NCI-H774 (cell line): ENCODE measurements at regions not wholly inside any gene's neighbourhood (a gene's known extent, or its start where the extent isn't known, plus 50 kb on each side); places are given as distances from the start of the nearest gene placed in this dataset.
"Not testable (repeated sequence)": the region's sequence is repeated elsewhere in the genome, so short reads cannot be mapped to it uniquely, and the experiment has no call there.

Source experiments
- DNase-seq: peaks from one replicate; lab custom pipeline; 2025; lab: John Stamatoyannopoulos, UW

DNA sequence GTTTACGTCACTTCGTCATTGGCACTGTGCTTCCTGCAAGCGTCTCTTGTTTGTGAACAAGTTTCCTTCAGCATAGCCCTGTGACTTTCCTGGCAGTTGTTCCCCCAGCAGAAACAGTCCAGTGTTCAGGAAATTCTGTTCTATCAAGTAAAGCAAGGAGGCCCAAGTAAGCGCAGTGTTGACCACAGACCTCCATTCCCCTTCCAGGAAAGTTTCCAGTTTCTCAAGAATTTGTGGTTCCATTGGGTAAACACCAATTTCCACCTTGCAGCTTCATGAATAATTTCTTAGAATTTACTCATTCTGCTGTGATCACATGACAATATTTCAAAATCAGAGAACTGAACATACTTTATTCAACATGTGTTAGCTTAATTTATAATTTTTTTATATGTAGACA, 88.5 kb upstream of the ETV3 start:
- DNase-seq = no peak

DNA sequence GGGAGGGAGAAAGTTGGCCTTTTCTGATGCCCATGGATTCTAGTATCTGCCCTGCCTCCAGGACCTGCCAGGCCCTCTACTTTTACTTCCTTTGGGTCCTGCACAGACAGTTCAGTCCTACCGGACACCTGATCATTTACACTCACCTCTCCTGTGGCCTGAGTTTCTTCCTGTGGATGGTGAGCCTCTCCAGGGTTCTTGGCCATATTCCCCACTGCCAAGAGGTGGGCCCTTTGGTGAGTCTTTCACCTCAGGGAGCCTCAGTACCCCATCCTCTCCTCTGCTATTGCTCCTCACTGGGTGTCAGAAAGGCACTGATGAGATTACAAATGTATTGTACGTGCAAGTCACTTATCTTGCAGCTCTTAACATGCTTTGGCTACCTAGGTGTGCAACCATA, 81.4 kb upstream of the ETV3 start:
- no peak for DNase-seq

DNA sequence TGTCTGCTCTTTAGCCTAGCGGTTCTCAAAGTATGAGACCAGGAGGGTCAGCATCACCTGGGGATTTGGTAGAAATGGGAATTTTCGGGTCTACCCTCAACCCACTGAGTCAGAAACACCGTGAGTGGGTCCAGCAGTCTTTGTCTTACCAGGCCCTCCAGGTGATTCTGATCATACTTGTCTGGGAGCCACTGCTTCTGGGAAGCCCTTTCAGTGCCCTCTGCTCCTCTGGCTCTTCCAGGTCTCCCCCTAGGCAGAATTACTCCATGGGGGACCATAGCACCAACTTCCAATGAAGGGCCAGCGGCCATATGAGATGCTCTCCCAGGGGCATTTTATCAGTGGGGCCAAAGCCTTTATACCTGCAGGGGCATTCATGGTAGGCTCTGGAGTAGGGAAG, 81.0 kb upstream of the ETV3 start:
- DNase-seq = no peak

DNA sequence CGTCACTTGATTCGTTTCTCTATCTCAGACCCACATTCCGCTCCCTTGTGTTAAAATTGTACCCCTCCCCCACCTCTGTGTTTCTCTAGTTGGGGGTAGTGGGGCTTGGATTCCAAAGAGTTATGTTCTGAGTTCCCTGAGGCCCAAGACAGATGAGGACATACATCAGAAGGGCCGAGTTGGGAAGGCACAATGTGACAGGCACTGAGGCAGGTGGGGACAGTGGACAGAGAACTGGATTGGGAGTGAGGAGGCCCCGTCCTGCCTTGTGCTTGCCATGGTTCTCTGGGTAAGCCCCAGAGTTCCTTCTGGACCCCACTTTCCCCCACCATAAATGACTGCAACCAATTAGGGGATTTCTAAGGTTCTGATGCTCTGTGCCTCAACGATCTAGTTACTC, 80.5 kb upstream of the ETV3 start:
- DNase-seq = no peak

DNA sequence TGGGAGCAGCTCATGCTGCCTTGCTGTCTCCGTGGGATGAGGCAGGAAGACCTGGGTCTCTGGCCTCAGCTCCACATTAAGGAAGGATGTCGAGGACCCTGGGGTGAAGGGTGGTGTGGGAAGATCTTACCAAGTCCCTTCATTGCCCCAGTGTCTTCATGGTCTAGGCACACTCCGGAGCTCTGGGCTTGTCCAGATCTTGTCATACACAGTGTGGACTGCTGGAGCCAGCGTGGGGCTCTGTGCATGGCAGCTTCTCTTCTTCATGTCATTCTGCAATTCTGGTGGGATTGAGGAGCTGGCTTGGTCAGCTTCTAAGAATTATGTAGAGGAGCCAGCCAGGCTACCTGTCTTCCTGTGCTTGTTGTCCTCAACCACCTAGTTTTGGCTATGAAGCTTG, 79.3 kb upstream of the ETV3 start:
- DNase-seq = no peak

DNA sequence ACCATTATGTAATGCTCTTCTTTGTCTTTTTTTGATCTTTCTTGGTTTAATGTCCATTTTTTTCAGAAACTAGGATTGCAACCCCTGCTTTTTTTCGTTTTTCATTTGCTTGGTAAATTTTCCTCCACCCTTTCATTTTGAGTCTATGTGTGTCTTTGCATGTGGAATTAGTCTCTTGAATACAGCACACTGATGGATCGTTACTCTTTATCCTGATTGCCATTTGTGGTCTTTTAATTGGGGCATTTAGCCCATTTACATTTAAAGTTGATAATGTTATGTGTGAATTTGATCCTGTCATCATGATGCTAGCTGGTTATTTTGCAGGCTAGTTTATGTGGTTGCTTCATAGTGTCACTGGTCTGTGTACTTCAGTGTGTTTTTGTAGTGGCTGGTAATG, 75.6 kb upstream of the ETV3 start:
- DNase-seq = no peak

DNA sequence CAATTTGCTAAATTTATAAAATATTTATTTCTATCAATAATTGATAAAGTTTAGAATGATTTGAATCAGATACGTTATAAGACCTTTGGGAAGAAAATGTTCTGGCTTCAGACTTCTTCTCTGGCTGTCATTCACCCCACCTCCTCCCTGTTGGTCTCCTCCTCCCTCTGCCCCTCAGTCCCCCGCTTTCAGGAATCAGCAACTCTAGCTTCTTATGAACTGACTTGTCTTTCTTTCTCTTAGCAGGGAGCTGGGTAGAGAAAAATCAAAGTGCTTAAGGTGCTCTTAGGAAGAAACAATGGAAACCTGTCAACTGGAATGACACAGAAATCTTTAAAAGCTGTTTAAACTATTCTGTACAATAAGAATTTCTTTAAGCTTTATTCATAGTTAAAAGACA, 71.3 kb upstream of the ETV3 start:
- no peak for DNase-seq

DNA sequence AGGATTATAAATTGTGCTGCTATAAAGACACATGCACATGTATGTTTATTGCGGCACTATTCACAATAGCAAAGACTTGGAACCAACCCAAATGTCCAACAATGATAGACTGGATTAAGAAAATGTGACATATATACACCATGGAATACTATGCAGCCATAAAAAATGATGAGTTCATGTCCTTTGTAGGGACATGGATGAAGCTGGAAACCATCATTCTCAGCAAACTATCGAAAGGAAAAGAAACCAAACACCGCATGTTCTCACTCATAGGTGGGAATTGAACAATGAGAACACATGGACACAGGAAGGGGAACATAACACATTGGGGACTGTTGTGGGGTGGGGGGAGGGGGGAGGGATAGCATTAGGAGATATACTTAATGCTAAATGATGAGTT, 67.8 kb upstream of the ETV3 start:
- not testable (repeated sequence) for DNase-seq

DNA sequence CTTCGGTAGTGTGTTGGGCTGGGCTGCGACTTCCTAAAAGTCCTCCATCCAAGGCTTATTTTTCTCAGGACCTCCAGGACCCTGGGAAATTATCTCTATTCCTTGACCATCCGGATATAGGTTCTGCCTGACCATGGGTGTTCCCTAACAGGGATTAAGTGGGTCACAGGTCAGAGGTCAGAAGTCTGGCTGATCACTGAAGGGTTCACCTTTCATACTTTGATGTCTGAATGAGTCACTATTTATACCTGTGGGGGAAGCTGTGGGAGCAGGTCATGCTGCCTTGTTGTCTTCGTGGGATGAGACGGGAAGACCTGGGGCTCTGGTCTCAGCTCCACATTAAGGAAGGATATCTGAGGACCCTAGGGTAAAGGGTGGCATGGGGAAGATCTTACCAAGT, 65.0 kb upstream of the ETV3 start:
- DNase-seq = no peak

DNA sequence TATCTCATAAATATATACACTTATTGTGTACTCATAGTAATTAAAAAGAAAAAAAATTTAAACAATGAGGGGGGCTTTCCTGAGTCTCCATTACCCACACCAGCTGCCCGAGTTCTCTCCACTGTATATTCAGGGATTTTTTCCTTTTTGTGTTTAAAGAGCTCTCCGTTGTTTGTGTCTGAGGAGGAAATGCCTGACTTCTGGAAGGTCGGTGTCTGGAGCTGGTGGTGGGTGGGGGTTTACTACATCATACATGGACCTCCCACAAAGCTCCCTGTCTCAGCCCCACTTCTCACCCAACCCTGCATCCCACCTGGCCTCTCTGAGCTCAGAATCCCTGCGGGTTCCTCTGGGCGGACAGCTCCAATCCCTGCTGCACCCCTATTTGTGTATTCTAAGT, 64.1 kb upstream of the ETV3 start:
- no peak for DNase-seq

DNA sequence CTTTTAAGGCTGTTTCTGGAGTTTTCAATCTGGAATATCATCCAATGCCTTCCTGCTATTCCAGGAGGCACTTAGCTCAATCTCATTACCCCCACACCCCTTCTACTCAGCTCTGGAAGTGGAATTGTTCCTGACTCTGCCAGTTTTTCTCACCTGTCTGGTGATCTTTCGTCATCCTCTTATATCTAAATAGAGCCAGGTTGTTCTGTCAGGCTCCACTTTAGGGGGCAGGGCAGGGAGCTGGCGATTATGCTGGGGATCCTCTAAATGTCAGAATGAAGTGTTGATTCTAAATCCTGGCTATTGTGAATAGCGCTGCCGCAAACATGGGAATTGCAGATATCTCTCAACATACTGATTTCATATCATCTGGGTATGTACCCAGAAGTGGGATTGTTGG, 63.6 kb upstream of the ETV3 start:
- peak; percentile 74 for DNase-seq

DNA sequence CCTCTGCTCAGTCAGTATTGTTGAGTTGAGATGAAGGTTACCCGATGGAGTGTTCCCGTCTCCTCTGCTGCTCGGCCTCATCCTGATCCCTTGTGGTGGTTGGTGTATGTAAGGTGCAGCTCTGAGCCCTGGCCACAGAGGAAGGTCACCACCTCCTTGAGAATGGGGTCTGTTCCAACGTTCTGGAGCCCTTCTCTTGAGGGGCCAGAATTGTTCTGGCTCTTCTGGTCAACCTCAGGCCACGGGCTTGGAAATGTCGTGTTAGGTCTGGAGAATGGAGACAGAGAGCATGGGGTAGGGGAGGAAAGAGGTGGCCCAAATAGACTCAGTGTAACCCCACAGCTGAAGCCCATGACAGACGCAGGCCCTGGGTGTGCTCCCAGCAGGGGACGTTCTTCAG, 62.3 kb upstream of the ETV3 start:
- no peak for DNase-seq

DNA sequence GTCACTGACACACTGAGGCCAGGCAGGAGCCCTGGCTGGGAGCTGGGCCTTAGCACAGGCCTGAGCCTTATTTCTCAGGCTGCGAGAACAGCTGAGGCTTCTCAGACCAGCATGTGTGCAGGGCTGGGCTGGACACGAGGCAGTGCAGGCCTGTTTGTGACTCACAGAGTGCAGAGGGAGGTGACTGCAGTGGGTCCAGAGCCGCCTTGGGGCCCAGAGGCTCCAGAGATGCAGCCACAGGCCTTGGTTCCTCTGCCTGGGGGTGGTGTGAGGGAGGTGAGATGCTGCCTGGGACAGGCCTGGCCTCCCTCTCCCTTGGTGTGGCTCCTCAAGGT, 61.2 kb upstream of the ETV3 start:
- no peak for DNase-seq

DNA sequence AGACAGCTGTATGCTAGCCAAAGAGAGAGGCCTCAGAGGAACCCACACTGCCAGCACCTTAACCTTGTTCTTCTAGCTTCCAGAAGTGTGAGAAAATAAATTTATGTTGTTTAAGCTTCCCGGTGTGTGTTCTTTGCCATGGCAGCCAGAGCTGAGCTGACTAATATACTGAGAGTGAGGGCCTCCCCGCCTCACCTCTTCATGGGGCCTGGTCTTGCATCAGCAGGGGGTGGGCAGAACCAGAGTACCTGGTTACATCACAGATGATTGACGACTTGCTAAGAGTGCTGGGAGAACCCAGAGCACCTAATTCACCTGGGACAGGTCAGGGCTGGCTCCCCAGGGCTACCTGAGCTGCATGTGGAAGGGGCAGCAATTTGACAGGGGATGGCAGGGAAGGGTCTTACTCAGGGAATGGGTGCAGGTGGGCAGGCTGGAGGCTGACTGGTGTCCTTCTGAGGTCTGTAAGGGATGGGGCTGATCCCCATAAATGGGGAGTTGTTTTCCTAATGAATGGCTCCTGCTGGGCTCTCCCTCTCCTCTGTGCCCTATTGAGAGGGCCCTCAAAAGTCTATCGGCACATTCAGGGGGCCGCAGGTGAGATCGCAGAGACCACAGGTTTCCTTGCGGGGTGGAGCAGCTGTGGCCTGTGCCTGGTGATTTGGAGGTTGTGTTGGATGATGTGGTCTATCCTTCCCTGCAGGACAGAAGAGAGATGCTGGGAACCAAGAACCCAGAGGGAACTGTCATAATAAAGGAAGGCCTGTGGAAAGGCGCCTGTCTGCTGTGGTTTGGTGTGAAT, 60.6 kb upstream of the ETV3 start:
- DNase-seq = peak; percentile 4

DNA sequence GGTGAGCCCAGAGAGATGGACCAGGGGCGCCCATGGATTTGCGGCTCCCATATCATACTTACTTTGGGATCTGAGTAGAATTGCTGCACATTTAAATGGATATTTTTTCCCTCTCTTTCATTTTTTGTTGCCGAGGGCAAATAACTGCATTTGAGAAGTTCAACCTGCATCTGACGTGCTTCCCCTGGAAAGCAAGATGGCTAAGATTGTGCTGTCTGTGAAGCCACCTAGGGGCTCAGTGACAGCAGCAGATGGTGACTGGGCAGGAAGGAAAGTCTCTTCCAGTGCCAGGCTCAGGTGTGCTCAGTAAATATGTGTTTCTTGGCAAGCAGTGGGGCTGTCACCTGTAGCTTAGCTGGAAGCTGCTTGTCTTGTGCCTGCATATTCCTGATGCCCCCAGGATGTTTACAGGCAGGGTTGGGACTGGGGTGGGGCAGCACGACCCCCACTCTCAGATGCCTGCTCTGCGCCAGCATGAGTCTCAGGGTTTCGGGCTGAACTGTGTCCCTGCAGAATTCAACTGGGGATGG, 59.8 kb upstream of the ETV3 start:
- DNase-seq = no peak

DNA sequence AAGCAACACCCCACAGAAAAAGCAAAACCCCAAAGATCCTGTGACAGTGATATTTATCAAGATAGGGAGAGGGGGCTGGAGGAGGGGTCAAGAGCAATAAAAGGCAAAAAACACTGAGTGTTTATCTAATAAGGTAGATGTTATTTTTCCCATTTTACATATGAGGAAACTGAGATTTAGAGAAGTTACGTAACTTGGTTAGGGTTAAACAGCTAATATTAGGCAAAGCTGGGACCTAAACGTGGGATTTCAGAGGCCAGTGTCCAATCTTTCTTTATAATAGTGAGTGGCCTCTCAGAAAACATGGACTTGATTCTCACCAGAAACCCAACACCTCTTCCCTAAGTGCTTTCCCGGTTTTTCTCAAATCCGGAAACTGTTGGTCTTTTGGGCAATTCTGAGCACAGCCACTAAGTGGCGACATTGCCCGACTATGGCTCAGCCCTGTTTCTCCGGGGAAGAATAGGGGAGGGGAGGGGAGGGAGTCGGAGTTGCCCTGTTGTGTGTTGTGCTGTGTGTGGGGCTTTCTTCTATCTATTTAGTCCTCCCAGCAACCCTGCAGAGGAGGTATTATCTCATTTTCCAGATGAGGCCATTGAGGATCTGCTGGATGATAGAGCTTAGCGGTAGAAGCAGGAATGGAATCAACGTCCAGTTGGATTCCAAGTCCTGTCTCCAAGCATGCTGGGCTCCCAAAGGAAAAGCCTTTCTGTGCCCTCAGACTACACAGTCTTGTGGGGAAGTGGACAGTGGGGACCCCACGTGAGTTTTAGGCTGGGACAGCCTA, 58.7 kb upstream of the ETV3 start:
- peak; percentile 30 for DNase-seq

DNA sequence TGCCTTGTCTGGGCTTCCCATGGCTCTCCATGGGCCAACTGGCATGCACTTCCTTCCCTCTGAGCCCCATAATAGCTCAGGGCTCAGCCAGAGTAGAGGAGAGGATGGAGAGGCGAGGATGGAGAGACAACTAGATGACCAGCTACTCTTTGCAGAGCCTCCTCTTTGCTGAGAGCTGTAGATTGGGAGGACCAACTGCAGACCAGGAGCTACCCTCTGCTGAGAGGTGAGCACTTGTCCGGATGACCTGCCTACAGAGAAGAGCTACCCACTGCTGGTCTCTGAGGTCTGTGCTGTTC, 58.0 kb upstream of the ETV3 start:
- DNase-seq = no peak

DNA sequence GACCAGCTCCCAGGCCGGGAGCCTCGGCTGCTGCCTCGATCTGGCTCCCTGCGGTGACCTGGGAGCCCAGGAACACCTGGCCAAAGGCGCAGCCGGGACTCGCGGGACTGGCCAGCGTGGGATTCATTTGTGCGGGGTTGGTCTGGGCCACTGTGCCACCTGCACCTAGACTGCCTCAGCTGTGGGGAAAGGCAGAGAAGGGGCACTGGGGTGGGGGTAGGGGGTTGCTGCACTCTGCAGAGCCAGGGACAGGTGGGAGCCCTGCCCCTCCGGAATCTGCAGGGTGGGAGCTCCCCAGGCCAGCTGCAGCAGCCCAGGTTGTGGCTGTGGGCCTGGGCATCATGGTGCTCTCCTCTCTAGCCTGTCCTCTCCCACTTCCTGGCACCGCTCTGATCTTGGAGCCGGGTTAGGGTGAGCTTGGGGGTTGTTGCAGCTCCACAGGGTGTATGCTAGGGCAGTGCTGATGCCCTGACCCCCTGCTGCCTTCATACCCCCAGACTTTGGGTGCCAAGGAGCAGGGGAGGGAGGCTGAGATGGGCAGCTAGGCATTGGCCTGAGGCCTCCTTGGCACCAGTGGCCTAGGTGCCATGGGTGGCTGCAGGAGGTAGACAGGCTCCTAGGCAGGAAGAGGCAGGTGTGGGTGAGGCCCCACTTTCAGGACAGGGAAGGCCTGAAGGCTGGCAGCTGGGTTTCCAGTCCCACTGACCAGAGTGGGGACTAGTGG, 57.5 kb upstream of the ETV3 start:
- no peak for DNase-seq

DNA sequence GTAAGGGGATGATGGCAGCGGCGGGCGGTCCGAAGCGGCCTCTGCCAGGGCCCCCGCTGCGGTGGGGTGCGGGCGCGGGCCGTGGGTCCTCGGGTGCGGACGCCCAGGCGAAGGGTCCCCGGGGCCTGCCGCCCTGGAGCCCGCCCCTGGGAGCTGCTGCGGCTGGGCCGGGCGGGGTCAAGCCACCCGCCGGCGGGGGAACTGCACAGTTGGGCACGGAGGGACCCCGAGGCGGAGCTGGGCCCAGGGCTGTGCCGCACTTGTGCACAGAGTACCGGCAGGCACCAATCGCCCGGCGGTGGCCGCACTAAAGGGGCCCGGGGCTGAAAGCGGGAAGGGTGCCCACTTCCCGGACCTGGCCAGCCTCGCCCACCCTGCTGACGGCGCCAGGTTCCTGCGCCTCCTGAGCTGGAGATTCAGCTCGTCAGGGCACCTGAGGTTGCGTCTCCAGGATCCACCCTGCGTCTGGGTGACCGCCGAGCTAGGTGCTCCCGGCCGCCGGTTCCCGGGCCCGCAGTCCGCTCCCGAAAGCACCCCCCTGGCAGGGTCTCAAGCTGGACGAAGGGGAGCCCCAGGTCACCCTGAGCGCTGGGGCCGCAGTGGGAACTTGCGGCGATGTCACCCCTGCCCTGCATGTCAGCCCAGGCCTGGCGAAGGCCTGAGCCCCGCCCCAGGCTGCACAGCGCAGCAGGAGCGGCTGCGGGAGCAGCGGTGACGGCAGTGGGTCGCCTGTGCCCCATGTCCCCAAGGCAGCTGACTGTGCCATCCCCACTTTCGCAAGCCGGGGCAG, 56.7 kb upstream of the ETV3 start:
- DNase-seq = no peak

DNA sequence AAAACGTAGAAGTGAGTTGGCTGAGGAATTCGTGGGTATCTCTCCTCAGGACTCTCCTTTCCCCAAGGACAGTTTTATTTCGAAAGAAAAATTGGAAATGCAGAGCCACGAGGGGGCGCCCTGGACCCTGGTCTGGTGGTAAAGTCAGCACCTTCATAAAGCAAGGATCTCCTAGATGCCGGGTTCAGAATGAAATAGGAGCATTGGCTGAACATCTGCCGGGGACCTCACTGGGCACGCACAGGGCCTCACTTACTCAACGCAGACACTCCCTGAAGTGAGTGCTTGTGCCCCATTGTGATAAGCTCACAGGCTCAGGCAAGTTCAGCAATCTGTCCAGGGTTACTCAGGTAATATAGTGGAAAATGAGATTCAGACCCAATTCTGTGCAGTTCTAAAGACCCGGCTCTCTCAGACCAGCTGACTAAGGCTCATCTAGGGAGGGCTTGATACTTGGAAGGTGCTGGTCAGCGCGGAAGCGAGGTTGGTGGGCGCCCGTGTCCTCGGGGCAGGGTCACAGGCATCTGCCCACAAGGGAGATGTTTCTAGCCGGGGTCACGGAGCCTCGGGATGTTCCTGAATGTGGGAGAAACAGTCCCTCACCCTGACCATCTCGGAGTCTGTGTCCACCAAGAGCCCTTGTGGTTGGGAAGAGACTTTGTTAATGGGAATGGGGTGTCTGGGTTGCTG, 55.7 kb upstream of the ETV3 start:
- peak; percentile 65 for DNase-seq

DNA sequence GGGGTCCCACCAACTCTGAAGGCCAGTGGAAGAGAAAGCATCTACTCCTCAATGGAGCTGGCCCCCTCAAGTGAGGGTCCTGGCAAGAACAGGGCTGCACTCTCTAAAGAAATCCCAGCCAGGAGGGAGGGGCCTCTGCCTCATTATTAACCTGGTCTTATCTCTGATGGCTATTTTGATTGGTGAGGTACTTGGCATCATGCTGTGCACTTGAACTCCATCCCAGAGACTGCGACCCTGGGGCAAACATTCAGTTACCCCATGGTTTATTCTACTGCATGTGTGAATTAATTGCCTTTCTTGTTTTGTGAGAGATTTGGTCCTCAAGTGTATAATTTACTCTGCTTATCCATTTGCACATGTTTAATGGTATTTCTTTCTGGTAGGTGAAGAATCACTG, 55.0 kb upstream of the ETV3 start:
- no peak for DNase-seq
